AG09319 (cell line): ENCODE measurements at regions not wholly inside any gene's neighbourhood (a gene's known extent, or its start where the extent isn't known, plus 50 kb on each side); places are given as distances from the start of the nearest gene placed in this dataset.

Source experiments
- DNase-seq: peaks from one replicate; pipeline ENCODE4 v3.0.0-alpha.2; 2010; ENCODE audit warnings: low read depth; ENCODE audit errors: extremely low read depth
- TF ChIP-seq, protein P1 (sequence below): IDR thresholded peaks from 2 replicates; pipeline ENCODE4 v1.5.1; 2011; ENCODE audit warnings: low read depth, mild to moderate bottlenecking, inconsistent platforms, low read length, moderate library complexity

DNA sequence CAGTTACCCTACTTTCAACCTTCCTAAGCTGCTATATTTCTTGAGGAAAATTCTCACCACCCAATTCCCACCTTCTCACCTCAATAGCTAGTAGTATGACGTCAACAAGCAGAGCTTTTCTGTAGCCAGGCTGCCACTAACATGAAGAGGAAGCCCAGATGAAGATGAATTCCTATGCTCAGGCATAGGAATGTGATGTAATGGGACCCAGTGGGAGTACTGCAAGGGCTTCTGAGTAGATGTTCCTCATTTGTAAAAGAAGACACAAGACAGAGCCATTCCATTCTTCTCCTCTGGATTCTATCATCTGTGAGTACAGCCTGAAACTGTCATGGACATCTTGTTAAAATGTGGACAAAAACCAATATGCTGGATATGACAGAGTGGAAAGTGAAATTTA lies 81.6 kb upstream of the KLF3 start:
- TF ChIP-seq, protein P1, sequence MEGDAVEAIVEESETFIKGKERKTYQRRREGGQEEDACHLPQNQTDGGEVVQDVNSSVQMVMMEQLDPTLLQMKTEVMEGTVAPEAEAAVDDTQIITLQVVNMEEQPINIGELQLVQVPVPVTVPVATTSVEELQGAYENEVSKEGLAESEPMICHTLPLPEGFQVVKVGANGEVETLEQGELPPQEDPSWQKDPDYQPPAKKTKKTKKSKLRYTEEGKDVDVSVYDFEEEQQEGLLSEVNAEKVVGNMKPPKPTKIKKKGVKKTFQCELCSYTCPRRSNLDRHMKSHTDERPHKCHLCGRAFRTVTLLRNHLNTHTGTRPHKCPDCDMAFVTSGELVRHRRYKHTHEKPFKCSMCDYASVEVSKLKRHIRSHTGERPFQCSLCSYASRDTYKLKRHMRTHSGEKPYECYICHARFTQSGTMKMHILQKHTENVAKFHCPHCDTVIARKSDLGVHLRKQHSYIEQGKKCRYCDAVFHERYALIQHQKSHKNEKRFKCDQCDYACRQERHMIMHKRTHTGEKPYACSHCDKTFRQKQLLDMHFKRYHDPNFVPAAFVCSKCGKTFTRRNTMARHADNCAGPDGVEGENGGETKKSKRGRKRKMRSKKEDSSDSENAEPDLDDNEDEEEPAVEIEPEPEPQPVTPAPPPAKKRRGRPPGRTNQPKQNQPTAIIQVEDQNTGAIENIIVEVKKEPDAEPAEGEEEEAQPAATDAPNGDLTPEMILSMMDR = no peak

DNA sequence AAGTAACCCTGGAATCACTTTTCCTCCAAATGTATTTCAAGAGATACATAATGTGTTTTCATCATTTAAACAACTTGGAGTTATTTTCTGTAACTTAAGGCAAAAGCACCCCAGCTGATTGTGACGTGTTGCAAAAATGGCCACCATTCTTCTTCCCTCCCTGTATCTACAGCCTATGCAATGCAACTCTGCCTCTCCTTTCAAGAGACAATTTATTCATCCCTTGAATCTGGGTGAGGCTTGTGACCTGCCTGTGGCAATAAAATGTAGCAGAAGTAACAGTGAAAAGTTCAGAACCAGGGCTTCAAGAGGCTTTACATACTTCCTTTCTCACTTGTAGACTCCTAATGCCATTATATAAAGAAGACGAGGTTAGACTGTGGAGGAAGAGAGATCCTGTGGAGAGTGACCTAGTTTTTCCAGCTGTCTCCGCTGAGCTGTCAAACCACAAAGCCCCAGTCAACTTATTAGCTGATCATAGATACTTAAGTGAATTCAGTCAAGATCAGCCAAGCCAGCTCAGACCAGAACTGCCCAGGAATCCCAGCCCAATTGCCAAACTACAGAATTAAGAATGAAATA lies 81.0 kb upstream of the KLF3 start:
- TF ChIP-seq, protein P1 = no peak
- DNase-seq = no peak

More for the DNA sequence above, 81.6 kb upstream of the KLF3 start:
- no peak for DNase-seq

DNA sequence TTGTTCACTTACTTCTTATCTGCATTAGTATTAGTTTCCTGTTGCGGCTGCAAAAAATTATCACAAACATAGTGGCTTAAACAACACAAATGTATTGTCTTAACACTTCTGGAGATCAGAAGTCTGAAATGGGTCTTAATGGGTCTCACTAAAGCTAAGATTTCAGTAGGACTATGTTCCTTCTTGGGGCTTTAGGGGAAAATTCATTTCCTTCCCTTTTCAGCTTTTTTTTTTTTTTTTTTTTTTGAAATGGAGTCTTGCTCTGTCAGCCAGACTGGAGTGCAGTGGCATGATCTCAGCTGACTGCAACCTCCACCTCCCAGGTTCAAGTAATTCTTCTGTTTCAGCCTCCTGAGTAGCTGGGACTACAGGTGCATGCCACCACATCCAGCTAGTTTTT lies 78.1 kb upstream of the KLF3 start:
- TF ChIP-seq, protein P1 = no peak
- DNase-seq = no peak

DNA sequence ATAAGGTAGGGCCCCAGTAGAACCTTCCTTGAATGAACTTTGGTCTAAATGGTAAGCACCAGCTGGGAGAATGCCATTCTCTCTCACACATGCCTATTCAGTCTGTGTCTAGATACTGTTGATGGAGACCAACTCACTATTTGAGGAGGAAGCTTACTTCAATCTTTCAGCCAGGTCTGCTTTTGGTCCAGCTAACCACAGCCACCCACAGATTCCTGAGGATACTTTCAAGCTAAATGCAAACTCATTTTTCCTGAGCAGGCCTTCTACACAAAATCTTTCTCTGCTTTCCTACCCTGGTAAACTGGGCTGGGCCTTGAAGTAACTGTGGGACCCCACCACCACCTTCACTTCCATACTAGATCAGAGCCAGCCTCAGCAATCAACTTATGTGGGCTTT lies 76.9 kb upstream of the KLF3 start:
- no peak for DNase-seq
- TF ChIP-seq, protein P1 = no peak

DNA sequence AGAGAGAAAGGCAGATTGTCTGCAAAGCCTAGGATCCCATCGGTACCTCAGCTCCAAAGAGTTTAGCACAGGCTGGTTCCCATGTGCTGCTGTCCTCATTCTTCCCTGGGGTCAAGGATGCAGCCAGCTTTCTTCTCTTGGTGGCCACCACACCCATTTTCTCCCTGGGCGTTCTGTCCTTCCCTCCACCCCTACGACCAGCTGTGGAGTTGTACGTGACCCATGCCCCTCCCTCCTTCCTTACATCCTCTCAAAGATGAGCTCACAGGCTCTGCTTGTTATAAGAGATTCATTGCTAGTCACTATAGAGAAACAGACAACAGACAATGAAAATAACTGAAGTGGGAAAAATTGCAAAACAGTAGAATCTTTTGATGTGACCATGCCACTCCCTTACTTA lies 74.0 kb upstream of the KLF3 start:
- DNase-seq = no peak
- TF ChIP-seq, protein P1 = no peak

DNA sequence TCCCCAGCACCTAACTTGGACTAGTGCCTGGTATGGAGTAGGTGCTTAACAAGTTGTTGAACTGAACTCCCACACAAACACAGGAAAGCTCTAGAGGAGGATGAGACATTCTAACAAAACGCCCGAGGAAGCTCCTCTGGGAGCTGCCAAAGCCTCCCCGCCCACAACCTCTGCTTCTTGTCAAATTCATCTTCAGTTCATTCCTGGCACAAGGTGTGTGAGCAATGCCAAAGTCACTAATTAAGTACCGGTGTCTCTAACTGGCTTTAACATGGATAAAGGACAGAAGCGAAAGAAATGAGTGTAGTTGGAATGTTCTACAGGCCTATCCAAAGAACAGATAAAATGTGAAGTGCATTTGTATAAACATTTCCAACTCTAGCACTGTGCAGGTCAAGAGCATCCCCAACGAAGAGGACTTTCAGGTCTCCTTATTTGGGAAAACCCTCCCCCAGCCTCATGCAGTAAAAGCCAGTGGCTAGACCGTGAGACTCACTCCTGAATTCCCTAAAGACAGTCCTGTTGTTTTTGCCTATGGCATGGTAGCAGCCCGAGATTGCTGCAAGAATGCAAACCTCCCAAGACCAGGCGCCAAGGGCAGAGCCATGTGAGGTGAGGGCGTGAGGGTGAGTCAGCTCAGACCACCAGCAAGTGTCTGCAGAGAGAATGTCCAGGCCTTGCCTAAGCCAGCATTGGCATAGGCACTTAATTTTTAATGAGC lies 72.2 kb upstream of the KLF3 start:
- no peak for DNase-seq
- TF ChIP-seq, protein P1 = no peak

DNA sequence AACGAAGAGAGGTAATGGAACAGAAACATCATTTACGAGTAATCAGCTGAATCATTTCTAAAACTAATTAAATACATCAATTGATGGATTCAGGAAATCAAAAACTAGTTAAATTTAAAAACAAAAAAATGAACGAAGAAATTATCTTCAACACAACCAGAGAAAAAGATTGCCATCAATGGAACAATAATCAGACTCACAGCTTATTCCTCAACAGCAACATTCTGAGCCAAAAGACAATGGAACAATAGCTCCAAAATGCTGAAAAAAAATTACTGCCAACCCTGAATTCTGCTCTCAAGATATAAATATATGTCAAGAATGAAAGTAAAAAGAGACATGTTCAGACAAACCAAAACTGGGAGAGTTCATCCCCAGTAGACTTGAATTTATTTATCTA lies 65.5 kb upstream of the KLF3 start:
- TF ChIP-seq, protein P1 = no peak
- no peak for DNase-seq
